ENCODE measurements at regions not wholly inside any gene's neighbourhood (a gene's known extent, or its start where the extent isn't known, plus 50 kb on each side); places are given as distances from the start of the nearest gene placed in this dataset.

DNA sequence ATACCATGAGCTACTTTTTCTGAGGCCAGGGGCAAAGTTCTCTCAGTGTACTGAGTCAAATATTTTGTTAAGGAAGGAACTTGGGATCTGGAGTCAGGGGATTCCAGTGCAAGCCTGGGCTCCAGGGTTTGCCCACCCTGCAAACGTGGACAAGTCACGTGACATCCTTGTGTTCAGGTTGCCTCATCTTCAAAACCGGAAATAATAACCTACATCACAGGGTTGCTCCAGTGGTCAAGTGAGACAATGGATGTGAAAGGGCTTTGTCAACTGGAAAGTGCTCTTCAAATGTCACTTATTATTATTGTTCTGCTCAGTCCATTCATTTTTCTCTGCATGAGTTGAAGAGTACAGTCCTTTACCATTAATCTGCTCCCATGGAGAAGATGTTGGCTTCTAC, 414.9 kb downstream of the COG6 start:
- TF ChIP-seq, protein P1, sequence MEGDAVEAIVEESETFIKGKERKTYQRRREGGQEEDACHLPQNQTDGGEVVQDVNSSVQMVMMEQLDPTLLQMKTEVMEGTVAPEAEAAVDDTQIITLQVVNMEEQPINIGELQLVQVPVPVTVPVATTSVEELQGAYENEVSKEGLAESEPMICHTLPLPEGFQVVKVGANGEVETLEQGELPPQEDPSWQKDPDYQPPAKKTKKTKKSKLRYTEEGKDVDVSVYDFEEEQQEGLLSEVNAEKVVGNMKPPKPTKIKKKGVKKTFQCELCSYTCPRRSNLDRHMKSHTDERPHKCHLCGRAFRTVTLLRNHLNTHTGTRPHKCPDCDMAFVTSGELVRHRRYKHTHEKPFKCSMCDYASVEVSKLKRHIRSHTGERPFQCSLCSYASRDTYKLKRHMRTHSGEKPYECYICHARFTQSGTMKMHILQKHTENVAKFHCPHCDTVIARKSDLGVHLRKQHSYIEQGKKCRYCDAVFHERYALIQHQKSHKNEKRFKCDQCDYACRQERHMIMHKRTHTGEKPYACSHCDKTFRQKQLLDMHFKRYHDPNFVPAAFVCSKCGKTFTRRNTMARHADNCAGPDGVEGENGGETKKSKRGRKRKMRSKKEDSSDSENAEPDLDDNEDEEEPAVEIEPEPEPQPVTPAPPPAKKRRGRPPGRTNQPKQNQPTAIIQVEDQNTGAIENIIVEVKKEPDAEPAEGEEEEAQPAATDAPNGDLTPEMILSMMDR (IDR thresholded peaks at IDR 0.05), result no peak
- no peak for TF ChIP-seq EZH2 (IDR thresholded peaks at IDR 0.05)
